Kasumi-1 (cell line): ENCODE measurements at regions not wholly inside any gene's neighbourhood (a gene's known extent, or its start where the extent isn't known, plus 50 kb on each side); places are given as distances from the start of the nearest gene placed in this dataset.

Source experiments
- DNase-seq, 2 experiments: peaks; one replicate each; lab custom pipeline; 2025; lab: John Stamatoyannopoulos, UW

DNA sequence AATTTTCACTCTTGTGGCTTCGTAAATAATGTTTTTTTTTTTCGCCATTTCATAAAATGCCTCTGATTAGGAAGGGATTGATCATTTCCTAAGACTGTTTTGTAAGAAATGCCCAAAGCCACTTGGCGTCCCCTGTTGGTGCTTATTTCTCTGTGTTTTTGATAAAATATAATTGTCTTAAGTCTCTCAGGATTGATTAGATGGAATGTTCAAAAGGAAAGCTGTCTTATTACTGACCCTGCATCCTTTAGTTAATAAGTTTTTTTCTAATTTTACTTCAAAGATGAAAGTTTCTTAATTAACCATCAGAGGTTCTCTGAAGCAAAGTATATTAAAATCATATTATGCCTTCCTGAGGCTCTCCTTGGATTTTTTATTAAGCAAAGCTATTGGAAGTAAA lies 624.3 kb upstream of the TENM4 start:
- no peak for DNase-seq

DNA sequence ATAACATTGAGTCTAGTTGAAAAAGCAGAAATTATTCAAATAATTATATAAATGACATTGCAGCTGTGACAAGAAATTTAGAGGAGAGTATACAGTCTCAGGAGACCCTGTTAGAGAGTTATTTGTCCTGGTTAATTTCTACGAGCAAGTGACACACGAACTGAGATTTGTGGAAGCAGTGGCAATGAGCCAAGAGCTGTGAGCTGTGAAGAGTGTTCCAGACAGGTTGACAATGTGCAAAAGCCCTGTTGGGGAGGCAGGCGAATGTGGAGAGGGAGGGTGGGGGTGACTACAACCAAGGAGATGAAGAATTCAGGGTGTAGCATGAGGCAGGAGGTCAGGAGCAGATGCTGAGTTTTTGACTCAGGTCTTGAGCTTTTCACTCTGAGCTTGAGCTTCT lies 620.2 kb upstream of the TENM4 start:
- DNase-seq = no peak

DNA sequence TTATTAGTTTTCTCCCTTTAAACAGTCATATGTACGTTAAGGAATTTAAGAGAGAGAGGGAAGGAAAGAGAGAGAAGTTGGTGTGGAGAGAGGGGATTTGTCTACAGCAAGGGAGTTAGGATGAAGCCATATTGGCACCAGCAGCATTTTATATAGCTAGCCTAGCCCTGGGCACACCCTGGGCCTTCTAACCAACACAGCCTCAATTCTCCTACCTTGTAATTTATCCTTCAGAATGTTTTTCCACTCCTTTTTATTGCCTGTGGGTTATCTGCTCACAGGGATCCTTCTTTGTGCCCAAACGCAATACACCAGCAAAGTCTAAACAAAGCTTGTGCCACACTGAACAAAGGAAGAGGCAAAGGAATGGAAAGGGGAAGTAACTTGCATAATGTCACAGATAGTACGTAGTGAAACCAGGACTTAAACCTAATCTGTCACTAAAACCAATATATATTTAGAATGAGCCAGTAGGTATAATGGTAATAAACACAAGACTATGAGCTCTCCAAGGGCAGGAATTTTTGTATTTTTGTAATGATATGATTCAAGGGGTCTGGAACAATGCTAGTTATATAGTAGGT lies 613.8 kb upstream of the TENM4 start:
- peak; percentile 25 to 39 for DNase-seq

DNA sequence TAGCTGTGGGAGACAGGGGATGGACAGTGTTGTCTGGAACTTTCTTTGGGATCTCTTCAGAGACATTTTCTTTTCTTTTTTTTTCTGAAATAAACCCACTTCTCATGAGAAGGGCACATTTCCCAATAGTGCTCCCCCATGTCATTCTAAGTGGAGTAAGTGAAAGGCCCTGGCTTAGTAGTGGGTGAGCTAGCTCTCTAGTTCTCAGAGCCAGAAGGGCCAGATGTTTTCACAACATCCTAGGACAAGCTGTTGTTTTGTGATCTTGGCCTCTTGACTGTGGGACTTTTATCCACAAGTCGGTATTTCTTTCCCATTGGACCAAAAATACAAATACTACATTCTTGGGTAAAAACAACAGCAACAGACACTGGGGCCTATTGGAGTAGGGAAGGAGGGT lies 607.7 kb upstream of the TENM4 start:
- no peak for DNase-seq

DNA sequence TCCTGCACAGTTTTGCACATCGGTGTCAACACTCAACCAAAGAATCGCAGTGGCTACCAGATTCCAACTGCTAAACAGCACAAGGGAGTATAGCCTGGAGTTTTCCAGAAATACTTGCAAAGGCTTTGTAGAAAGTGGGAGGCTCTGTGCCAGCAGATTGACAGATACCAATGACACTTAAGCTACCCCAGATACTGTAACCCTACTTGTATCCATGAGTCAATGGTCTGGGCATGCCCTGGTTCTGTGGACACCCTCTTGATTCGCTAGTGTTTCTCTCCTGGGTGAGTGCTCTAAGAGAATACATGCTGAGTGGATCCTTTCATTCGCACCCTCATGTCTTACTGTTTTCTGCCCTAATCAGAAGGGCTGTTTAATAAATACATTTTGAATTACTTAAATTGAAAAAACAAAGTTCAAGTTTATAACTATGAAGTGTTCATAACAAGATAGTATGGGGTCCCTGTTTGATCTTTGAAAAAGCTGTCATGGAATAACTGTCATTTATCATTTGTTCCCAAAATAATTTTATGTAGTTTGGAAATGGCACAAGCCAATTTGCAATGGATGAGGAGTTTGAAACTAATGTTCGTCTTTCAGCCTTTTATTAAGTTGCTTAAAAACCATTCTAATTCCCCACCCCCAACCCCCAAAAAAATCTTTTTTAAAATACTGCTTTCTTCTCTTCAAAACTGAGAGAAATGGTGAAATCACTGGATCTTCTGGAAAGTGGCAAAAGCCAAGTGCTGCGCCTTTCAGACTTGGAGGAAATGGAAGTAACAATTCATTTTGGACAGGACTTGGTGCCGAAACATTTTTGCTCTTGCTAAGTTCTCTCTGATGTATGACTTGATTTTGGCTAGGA lies 600.5 kb upstream of the TENM4 start:
- no peak for DNase-seq

DNA sequence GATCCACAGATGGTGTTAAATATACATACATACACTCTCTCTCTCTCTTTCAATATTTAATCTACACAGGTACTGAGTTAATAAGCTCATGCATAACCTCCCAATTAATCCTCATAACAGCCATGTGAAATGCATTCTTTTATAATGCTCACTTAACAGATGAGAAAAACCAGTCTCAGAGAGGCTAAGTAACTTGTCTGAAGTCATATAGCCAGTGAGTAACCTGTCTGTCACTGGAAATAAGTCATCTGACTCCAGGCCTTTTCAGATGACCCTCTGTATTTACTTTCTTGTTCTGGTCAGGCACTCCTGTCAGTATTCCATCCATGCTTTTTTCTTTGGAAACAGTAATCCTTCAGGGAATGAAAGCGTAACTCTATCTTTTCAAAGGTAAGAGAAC lies 594.0 kb upstream of the TENM4 start:
- DNase-seq = no peak

DNA sequence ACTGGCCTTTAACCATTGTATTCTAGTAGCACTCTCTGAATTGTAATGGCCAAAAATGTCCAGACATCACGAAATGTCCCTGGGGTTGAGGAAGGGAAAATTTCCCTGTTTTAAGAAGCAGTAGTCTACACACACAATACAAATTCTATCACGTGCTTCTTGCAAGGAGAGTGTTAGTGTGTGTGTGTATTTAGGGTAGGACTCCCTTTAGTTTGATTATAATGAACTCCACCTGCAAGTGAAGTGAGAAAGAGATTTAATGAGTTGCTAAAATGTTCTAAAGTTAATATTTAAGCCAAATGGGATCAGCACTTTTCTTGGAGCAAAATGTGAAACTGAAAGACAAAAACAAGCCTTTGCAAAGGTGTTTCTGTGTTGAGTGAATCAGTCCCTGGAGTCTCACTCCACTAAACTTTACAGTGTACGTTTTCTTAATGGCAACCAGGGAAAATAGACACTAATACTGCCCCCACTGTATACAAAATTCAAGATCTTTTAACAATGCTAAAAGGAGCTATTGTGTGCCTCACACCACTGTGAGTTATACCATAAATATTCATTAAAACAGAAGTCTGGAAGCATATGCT lies 590.3 kb upstream of the TENM4 start:
- DNase-seq = no peak

DNA sequence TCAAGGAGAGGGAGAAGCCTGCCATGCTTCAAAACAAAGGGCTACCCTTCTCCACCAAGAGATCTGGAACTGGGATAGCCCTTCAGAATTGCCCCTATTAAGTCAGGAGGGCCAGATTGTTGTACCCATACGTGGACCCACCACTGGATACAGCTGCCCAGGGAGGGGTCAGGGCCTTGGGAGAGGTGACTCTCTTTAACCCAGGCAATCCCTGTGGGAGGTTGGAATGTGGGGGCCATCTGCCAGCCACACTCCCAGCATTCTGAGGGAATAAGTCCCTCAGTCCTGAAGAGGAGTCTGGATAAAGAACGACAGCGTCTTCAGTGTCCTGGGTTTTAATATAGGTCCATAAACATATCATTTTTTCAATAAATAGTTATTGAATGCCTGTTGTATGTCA lies 588.2 kb upstream of the TENM4 start:
- no peak for DNase-seq

DNA sequence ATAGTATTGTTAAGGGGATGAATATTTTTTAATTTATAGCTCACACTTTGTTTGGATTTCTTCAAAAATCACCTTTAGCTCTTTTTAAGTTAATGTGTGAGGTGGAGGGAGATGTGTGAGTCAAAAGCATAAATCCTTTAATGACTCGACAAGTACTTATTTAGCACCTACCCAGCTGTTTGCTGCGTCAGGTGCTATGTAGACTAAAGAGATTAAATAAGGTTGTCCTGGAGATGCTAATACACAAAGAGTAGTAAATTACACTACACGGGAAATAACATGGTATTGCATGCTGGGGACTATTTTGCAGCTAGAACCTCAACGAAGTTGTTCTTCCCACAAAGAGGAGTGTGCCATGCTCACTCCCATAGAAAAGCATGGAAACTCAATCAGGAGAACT lies 583.3 kb upstream of the TENM4 start:
- no peak for DNase-seq

DNA sequence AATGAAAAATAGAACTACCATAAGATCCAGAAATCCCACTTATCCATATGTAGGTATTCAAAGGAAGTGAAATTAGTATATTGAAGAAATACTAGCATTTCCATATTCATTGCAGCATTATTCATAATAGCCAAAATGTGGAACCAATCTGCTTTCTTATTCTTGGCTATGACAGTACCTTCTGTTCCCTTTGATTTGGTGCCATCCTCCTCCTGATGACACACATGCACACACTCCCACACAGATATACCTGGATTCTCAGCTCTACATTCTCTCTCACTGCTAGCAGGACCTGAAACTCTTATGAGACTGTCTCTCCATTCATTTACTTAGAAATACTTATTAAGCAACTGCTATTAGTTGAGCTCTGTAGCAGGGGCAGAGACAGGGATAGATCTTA lies 582.6 kb upstream of the TENM4 start:
- no peak for DNase-seq

DNA sequence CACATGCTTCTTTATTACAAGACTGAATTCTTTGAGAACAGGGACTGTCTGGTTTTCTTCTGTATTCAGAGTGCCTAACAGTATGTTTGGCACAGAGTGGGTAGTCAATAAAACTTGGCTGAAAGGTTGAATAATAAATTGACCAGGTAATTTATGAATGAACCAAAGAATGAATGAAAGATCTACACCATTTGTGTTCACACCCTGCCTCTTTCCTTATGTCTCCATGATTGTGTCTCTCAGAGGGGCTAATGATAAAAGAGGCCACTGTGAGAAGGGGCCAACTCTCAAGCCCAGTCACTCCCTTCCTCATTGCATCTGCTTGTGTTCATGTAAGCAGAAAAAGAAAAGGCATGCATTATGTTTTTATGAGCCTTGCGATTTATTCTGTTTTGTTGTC lies 569.7 kb upstream of the TENM4 start:
- DNase-seq = no peak

DNA sequence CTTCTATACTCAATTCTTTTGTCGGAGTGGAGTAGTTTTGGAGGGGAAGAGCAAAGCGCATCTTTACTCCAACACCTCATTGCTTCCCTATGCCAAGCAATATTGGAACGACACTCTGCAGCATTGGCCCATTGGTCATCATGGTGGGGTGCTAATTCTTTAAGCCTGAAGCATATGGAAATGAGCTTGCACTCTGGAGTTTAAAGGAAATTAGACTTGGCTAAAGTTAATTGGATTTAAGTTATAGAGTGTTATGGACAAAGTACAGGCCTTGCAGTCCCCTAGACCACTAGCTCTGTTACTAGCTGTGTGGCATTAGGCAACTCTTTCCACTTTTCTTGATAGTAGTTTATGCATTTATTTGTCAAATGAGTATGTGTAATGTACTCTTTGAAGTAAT lies 568.3 kb upstream of the TENM4 start:
- no peak for DNase-seq

DNA sequence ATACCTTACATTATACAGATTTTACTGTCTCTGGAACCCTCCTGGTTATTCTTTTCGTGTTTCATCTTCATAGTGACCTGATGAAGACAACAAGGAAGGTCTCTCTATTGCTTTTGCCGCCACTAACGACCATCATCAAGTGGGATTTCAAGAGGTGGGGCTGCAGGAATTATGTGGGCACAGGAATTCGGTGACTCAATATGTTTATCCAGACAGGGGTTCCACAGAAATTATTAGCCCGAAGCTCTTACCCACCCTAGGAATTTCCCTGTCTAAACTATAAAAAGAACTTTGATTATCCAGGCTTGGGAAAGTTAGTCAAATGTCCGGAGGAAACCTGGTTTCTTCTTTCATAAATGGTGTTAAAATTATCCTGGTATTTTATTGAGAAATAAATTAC lies 566.8 kb upstream of the TENM4 start:
- no peak for DNase-seq

DNA sequence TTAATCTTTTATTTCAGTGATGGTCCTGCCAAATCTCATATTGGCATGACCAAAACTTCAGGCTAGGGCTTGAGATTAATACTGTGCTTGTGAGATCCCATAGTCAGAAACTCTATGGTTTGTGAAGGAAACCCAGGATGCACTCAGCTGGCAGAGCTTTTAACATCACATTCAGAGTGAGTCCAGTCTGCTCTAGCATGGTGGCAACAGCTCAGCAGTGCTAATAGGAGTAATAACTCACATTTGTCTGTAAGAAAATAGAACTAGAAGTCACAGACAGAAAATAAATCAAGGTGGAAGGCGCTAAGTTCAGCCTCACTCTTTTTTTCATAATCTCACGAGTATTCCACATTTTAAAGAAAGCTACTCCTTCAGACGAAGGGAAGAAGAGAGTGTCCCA lies 549.3 kb upstream of the TENM4 start:
- DNase-seq = no peak

DNA sequence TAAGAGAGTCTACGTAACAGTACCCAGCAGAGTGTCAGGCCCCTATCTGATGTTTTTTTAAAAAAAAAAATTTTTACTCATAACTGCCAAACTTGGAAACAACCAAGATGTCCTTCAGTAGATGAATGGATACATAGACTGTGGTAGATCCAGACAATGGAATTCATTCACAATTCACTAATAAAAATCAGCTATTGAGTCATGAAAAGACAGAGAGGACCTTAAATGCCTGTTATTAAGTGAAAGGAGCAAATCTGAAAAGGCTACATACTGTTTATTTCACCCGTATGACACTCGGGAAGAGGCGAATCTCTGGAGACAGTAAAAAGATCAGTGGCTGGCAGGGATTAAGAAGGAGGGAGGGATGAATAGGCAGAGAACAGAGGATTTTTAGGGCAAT lies 541.4 kb upstream of the TENM4 start:
- DNase-seq = no peak

DNA sequence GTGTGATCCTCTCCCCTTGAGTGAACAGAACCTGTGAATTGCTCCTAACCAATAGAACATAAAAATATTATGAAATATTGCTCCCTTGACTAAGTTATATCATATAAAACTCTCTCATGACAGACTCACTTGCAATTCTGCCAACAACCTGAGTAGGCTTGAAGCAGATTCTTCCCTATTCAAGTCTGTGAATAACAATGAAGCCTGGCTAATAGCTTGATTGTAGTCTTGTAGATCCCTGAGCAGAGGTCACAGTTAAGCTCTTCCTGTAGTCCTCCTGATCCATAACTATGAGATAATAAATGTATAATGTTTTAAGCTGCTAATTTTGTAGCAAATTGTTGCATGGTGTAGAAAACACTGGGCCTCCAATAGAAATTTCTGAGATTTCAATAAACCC lies 540.1 kb upstream of the TENM4 start:
- DNase-seq = no peak

DNA sequence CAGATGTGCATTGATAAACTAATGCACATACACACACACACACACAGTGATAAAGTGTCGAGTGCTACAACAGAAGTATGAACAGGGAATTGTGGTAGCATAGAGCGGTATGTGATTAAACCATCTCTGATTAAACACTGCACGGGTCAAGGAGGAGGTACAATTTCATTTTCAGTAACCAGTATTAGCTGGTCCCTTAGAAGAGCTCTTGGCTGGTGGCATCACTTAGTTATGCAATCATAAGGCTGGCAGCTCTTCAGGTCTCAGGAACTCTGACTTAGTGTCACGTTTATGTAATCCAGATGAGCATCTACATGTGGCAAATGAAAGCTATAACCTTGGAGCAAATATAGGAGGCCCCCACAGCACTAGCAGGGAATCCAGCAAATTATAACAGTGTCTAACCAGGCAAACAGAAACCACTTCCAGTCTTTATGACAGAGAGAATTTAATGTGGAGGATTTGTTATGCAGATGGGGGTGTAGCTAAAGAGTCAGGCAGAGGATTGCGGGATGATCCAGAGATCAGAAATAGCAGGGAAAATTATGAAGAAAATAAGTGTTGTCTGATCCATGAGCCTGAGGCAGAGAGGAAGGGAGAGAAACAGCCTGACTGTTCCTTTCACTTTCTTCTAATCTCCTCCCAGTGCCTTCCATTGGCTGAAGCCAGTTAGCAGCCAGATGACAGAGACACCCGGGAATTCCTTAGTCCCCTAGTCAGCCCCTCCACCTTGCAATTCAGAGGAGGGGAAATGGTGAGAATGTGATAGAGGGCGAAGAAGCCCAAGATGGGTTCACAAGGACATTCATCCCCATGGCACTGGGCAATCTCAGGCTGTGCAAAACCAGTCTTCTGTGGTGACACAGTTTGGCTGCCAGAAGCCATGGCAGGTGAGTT lies 533.1 kb upstream of the TENM4 start:
- DNase-seq = no peak

DNA sequence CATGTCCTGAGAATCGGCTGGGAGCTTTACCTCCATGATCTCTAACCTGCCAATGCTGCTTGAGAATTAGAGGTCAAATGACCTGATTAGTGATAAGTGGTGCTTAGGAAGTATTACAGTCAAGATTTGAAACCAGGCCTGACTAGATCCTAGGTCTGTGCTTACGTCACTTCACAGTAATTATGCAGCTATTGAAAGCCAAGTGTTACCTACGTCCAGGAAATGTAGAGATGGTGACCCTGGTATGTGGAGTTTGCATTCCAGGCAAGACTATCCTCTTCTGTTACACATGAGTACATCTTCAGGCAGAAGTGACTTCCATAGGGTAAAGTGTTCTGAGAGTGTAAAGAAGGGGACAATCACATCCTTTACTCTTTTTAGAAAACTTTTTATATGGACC lies 530.4 kb upstream of the TENM4 start:
- no peak for DNase-seq

DNA sequence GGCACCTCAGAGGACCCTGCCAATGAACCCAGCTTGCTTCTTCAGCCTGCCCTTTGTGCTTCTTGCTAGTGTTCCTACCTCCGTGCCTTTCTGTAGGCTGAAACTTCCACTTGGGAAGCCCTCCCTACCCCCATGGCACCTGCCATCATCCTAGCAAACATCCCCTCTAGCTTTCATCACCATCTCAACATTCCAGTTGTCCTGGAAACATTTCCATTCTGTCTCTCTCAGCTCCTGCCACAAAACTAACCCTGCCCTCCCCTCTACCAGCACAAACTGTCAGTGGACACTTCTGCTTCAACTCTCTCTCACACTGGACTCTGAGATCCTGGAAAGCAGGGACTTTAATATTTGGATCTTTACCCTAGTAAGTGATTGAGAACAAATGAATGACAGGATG lies 525.8 kb upstream of the TENM4 start:
- DNase-seq = no peak

DNA sequence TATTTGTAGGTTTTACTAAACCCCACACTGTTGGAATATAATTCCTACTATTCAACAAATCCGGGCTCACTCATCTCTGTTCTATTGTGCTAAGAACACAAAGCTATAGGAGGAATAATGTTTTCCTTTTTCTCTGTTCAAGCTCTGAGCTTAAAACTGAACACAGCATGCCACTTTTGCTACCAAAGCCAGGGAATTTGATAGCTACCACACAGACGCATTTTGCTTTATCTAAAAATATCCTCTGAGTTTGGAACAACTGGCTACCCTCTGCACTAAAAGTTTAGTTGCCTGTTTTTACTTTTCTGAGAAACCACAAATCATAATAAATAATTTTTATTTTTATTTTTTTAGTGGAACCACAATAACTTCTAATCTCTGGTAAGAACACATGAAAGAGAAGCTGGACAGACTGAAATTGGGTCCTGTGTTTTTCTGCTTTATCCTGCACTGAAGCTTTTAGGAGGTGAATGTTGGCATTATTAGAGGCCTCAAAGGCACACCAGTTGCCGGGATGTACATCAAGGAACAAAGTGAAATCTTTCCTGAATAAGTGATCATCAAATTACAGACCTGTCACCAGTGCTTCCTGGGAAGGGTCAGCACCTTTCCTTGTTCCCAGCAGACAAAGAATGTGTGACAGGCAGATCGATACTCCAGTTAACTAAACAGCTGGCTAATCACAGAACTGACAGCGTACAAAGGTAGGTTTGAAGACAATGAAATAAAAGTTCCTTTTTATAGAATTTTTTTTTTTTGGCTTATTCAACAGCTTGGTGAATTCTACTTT lies 523.2 kb upstream of the TENM4 start:
- DNase-seq = no peak

DNA sequence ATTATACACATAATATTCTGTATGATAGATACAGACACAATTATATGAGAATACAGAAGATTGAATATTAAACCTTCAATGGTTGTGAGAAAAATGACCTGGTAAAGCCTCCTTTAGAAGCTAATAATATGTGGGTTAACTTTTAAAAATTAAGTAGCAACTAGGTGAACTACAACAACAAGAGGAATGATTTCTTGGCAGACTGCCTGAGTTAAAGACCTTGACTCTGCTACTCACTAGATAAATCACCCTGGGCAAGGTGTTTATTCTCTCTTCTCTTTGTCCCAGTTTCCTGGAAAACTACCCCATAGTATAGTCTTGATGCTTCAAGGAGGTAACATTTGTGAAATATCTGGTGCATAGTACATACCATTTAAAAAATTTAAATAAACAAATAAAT lies 519.6 kb upstream of the TENM4 start:
- no peak for DNase-seq

DNA sequence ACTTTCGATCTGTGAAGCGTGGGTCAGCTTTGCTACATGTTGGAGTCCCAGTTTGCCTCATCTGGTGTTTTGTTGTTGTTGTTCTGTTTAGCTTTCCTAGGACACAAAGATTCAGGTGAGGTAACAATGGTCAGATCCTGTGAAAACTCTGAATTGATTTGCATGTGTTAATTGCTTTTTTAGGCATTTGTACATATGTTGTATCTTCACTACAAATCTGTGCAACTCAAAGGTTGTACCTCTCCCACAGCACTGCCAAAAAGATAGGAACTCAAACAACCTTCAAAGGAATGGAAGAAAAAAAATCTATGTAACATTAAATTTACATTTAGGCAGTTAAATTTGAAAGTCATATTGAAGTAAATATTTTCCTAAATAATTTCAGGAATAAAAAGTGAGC lies 518.5 kb upstream of the TENM4 start:
- no peak for DNase-seq
